ENCODE measurements at regions not wholly inside any gene's neighbourhood (a gene's known extent, or its start where the extent isn't known, plus 50 kb on each side); places are given as distances from the start of the nearest gene placed in this dataset.
"Not testable (repeated sequence)": the region's sequence is repeated elsewhere in the genome, so short reads cannot be mapped to it uniquely, and the experiment has no call there.

DNA sequence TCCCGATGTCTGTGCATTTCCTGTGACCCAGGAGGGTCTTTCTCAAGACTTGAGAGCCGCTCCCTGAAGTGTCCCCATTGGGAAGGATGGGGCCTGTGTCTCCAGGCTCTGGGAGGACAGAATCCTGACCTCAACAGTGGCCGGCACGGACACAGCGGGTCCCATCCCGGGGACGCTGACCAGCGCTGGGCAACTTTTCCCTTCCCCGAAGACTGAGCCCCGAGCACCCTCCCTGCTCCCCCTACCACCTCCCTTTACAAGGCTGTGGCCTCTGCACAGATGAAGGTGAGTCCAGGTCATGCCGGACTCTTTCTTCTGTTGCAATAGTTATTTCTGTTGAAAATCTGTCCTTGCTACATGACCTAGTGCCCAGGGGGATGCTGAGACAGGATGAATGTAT is 135.7 kb downstream of the TMEM121 start:
- not testable (repeated sequence) for DNase-seq (ENCODE audit: low spot score)

DNA sequence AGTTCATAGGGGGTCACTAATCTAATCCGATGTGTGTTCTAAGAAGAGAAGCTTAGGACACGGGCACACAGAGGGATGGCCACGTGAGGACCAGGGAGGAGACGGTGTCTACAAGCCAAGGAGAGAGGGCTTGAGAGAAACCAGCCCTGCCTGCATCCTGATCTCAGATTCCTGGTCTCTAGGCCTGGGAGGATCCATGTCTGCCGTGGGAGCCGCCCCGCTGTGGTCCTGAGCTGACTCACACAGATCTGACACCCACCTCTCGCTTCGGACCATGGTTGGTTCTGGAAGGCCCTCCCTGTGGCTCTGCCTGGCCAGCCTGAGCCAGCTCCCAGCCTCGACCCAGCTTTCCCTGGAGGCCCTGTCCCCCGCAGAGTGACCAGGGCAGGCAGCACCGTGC is 136.2 kb downstream of the TMEM121 start:
- DNase-seq (ENCODE audit: low spot score) = not testable (repeated sequence)

DNA sequence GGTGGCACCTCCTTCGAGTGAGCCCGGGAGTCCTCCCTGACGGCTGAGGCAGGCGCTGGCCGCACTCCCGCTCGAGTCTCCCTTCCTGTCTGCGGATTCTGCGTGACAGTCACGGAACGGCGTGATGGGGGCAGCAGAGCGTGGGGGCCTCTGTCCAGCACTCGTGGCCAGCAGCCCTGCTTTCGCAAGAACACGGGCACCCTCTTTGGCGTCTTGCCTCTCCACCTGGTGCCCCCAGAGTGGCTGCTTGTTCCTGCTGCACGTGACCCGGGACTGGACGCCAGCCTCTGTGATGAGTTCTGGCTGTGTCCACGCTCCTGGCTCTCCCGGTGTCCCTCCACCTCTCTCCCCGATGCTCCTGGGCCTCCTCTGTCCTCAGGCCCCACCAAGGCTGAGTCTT is 136.9 kb downstream of the TMEM121 start:
- DNase-seq (ENCODE audit: low spot score) = not testable (repeated sequence)

DNA sequence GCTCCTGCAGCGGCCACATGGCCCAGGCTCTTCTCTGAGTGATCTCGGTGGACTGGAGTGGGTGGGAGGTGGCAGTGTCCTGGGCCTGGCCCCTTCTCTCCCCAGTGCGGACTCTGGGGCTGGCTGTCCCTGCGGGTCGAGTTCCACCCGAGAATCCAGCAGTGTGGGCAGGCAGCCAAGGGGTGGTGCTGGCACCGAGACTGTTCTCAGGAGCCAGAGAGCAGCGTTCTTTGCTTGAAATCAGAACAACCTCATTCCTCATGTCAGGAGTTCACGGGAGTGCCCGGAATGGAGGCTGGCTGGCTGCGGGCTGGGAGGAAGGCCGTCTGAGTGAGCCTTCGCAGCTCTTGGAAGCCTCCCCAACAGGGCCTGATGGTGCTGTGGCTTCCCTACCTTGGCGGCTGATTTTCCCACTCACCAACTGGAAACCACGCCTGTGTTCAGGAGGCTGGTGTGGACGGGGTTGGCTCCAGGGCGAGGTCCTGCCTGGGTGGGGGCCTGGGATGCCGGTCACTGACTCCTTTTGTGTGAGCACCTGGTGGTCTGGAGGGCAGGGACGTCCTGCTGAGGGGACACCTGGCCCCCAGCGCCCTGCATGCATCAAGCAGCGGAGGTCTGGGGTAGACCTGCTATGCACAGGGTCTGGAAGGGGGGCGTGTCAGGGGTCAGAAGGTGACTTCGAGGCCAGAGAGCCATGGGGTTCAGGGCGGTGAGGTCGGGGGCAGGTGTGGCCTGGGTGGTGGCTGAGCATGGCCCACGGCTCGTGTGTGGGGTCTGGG is 137.6 kb downstream of the TMEM121 start:
- DNase-seq (ENCODE audit: low spot score) = not testable (repeated sequence)

DNA sequence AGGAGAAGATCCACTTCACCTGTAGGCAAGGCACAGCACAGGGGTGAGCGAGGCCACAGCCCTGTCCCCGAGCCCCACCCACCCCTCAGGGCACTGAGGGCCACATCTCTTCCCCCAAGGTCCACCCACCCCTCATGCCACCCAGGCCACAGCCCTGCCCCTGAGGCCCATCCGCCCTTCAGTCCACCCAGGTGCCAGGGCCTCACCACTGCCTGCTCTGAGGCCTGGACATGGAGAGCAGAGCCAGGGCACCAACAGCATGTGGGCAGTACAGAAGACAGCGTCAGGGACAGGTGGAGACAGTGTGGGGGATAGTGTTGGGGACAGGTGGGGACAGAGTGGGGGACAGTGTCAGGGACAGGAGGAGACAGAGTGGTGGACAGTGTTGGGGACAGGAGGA is 138.3 kb downstream of the TMEM121 start:
- DNase-seq (ENCODE audit: low spot score) = no peak

DNA sequence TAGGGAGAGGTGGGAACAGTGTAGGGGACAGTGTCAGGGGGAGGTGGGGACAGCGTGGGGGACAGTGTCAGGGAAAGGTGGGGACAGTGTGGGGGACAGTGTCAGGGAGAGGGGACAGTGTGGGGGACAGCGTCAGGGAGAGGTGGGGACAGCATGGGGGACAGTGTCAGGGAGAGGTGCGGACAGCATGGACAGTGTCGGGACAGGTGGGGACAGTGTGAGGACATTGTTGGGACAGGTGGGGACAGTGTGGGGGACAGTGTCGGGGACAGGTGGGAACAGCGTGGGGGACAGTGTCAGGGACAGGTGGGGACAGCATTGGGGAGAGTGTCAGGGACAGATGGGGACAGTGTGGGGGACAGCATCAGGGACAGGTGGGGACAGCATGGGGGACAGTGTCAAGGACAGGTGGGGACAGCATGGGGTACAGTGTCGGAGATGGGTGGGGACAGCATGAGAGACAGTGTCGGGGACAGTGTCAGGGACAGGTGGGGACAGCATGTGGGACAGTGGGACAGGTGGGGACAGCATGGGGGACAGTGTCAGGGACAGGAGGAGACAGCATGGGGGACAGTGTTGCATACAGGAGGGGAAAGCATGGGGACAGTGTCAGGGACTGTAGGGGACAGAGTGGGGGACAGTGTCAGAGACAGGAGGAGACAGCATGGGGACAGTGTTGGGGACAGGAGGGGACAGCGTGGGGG is 139.0 kb downstream of the TMEM121 start:
- DNase-seq (ENCODE audit: low spot score) = no peak

DNA sequence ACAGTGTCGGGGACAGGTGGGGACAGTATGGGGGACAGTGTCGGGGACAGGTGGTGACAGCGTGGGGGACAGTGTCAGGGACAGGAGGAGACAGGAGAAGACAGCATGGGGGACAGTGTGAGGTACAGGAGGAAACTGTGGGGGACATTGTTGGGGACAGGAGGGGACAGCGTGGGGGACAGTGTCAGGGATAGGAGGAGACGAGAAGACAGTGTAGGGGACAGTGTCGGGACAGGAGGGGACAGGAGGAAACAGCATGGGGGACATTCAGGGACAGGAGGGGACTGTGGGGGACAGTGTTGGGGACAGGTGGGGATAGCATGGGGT is 139.5 kb downstream of the TMEM121 start:
- DNase-seq (ENCODE audit: low spot score) = no peak

DNA sequence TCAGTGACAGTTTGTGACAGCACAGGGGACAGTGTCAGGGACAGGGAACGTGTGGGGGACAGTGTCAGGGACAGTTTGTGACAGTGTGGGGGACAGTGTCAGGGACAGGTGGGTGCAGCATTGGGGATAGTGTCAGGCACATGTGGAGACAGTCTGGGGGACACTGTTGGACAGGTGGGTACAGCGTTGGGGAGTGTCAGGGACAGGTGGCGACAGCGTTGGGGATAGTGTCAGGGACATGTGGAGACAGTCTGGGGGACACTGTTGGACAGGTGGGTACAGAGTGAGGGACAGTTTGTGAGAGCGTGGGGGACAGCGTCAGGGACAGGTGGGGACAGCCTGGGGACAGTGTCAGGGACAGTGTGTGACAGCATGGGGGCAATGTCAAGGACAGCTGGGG is 140.0 kb downstream of the TMEM121 start:
- DNase-seq (ENCODE audit: low spot score) = no peak

DNA sequence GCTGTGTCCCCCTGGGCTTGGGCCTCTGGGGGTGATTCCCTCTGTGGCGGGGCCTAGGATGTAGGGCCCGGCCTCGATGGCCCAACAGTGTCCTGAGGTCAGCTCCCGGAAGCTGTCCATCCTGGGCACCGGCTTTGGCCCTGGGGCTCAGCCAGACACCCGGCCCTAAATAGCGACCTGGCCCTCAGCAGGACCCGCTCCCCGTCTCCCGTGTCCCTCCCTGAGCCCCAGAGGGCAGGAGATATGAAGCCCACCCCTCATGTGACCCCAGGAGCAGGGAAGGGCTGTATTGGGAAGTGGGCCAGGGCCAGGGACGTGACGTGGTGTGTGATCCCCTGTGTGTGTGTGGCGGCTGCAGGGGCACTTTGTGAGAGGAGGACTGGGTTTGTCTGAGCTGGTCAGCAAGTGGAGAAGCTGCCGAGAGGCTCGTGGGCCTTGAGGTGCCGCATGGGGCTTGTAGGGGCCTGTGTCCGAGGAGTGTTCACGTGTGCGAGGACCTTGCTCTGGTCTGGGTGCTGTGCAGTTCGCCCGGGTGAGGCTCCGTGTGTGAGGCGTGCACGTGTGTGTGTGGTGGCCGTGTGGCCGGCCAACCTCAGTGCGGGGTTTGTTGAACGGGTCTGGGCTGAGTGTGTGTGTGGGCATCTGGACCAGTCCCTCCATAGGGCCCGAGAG is 140.7 kb downstream of the TMEM121 start:
- not testable (repeated sequence) for DNase-seq (ENCODE audit: low spot score)

DNA sequence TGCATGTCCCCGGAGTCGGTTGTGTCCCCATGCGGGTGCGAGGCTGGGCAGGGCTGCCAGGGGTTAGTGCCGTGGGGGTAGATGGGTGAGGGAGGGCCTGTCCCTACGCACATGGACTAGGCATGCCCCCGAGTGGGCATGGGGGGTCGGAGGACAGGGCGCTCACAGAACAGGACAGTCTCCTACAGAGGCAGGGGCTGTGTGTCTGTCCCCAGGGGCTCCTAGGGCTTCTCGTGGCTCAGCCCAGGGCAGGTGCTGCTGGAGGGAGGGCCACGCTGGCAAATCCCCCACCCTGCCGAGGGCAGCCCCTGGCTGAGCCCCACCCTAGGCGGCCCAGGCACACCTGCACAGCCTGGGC is 141.3 kb downstream of the TMEM121 start:
- not testable (repeated sequence) for DNase-seq (ENCODE audit: low spot score)

DNA sequence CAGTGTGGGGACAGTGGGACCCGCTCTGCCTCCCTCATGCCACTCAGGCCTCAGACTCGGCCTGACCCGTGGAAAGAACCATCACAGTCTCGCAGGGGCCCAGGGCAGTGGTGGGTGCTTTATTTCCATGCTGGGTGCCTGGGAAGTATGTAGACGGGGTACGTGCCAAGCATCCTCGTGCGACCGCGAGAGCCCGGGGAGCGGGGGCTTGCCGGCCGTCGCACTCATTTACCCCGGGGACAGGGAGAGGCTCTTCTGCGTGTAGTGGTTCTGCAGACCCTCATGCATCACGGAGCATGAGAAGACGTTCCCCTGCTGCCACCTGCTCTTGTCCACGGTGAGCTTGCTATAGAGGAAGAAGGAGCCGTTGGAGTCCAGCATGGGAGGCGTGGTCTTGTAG is 141.6 kb downstream of the TMEM121 start:
- not testable (repeated sequence) for DNase-seq (ENCODE audit: low spot score)

DNA sequence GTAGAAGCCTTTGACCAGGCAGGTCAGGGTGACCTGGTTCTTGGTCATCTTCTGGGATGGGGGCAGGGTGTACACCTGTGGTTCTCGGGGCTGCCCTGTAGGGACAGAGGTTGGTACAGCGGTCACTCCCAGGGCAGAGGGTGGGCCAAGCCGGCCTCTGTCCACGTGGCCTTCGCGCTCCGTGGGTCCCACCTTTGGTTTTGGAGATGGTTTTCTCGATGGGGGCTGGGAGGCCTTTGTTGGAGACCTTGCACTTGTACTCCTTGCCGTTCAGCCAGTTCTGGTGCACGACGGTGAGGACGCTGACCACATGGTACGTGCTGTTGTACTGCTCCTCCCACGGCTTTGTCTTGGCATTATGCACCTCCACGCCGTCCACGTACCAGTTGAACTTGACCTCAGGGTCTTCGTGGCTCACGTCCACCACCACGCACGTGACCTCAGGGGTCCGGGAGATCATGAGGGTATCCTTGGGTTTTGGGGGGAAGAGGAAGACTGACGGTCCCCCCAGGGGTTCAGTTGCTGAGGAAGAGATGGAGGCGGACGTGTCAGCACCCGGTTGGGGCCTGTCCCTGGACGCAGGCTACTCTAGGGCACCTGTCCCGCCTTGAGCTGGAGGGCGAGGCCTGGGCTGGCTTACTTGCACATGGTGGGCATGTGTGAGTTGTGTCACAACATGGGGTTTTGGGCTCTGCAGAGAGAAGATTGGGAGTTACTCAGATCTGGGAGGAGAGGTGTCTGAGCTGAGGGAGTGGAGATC is 142.3 kb downstream of the TMEM121 start:
- DNase-seq (ENCODE audit: low spot score) = not testable (repeated sequence)

DNA sequence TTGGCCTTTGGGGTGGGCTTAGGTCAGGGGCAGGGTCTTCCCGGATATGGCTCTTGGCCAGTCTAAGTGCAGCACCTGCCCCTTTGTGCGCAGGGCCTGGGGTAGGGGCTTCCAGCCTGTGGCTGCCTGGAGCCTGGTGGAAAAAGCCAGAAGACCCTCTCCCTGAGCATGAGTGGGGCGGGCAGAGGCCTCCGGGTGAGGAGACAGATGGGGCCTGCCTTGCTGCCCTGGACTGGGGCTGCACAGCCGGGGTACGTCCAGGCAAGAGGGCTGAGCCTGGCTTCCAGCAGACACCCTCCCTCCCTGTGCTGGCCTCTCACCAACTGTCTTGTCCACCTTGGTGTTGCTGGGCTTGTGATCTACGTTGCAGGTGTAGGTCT is 142.8 kb downstream of the TMEM121 start:
- not testable (repeated sequence) for DNase-seq (ENCODE audit: low spot score)

DNA sequence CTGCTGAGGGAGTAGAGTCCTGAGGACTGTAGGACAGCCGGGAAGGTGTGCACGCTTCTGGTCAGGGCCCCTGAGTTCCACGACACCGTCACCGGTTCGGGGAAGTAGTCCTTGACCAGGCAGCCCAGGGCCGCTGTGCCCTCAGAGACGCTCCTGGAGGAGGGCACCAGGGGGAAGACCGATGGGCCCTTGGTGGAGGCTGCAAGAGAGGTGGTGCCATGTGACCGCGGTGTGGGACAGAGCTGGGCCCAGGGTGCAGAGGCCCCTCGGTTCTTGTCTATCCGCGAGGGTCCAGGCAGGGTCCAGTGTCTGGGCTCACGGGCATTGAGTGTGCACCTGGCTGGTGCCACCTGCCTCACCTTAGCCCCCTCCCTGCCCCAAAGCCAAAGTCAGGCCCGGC is 143.3 kb downstream of the TMEM121 start:
- DNase-seq (ENCODE audit: low spot score) = not testable (repeated sequence)

DNA sequence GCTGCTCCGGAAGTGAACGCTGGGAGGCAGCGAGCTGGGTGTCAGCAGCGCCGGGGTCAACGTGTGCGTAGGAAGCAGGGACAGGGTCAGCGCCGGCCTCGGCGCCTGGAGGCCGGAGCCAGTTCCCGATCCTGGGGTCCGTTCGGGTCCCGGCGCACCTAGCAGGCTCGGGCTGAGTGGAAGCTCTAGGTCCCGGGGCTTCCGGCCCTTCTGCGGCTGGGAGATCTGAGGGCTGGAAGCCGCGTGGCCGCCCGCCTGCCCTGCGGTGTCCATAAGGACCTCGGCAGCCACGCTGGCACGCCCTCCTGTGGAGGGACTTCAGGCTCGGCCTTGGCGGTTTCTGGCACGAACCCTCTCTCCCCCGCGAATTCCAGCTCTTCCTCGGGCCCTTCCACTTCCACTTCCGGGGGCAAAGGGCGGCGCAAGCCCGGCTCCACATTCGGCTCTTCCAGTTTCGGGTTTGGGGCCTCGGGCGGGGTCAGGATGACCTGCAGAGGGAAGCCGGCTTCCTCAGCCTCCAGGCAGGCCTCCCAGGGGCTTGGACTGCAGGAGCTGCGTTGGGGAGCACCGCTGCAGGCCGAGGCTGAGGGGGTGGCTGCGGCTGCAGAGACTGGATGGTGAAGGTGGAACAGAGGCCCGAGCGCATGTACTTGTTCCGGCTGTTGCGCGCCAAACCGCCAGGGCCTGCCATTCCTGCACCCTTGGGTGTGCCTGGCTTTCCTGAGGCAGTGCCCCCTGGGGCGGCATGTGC is 146.2 kb downstream of the TMEM121 start:
- DNase-seq (ENCODE audit: low spot score) = not testable (repeated sequence)

DNA sequence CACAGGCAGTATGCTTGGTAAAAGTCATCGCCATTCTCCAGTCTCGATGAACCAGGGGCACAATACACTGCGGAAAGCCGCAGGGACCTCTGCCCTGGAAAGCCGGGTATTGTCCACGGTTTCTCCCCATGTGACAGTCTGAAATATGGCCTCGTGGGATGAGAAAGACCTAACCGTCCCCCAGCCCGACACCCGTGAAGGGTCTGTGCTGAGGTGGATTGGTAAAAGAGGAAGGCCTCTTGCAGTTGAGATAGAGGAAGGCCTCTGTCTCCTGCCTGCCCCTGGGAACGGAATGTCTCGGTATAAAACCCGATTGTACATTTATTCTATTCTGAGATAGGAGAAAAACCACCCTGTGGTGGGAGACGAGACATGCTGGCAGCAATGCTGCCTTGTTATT is 149.1 kb downstream of the TMEM121 start:
- not testable (repeated sequence) for DNase-seq (ENCODE audit: low spot score)

DNA sequence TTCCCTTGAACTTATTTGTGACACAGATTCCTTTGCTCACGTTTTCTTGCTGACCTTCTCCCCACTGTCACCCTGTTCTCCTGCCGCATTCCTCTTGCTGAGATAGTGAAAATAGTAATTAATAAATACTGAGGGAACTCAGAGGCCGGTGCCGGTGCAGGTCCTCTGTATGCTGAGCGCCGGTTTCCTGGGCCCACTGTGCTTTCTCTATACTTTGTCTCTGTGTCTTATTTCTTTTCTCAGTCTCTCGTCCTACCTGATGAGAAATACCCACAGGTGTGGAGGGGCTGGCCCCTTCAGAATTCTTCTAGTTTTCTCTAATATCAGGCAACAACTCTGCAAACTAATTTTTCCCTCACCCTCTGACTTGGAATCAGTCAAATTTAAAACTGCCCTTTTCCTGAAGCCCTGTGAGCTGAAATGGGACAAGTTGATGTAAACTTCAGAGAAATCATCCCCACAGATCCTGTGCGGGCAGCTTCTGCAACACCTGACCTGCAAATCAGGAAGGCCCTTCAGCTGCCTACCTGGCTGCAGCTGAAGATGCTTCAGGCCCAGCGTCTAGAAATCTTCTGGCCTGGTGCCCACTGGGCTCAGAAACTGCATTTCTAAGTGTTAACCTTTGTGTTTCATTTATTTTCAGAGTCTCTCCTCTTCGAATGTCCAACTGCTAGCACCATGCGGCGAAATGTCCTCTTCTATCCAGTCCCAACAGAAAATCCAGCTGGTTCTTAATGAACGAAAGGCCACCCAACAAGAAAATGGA is 149.7 kb downstream of the TMEM121 start:
- DNase-seq (ENCODE audit: low spot score) = not testable (repeated sequence)

DNA sequence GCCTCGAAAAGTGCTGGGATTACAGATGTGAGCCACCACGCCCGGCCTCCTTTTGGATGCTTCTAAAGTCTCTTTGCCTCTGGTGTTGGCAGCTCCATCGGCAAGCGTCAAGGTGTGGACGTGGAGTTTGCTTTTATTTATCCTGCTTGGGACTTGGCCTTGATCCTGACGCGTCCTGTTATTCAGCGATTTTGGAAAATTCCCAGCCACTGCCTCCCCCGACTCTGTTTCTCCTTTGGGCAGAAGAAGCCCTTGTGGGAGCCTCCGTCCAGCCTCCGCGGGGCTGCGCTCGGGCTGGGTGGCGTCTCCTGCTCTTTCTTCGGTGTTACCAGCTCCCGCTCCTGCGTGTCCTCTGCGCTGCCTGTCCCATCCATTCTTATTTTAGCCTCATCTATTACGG is 151.7 kb downstream of the TMEM121 start:
- not testable (repeated sequence) for DNase-seq (ENCODE audit: low spot score)

DNA sequence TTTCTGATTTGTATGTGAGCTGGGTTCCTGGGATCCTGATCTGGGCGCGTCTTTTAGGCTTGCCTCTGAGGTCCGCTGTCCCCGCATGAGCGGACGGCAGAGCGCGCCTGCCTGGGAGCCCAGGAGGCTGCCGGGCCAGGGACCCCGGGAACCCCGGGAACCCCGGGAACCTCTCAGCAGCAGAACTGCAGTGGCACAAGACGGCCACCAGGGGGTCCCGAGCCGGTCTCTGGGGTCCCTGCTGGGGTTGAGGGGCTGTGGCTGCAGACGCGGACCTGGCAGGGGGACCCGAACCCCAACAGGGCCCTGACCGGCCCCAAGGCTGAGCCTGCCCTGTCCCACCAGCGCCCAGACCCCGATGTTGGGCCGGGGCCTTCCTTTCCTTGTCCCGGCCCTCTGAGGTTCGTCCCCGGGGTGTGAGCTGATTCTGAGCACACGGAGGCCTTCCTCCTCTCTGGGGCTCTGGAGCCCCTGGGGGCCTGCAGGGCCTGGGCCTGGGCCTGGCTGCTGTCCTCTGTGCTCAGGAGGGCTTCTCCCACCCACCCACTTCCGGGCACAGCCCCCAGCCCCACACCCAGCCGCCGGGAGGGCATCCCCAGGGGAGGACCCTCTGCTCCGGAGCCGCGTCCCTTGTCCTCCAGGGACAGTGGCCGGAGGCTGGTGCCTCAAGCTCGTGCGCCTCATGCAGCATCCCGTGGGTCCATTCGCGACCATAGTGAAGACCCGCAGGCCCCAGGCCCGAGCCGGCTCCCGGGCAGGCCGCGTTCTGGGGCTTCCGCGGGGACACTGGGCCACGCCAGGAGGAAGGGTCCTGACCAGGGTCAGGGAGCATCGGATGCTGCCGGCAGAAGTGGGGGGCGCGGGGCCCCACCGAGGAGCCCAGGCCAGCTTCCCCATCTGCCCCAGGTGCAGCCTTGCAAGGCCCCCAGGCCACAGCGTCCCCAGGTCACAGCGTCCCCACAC is 152.9 kb downstream of the TMEM121 start:
- not testable (repeated sequence) for DNase-seq (ENCODE audit: low spot score)

All from AG20443 (cell line).